VCaP (cell line): ENCODE measurements at regions not wholly inside any gene's neighbourhood (a gene's known extent, or its start where the extent isn't known, plus 50 kb on each side); places are given as distances from the start of the nearest gene placed in this dataset.

Experiments used
- H3K27ac ChIP-seq: fragments of 450-650 bp; 2 replicates; pipeline ENCODE4 v1.5.1; 2017
- CTCF ChIP-seq: fragments of 450-650 bp; conservative IDR thresholded peaks from 2 replicates; pipeline ENCODE4 v1.5.1; 2017; ENCODE audit warnings: mild to moderate bottlenecking, moderate library complexity

GRCh38 chr6:41424370-41425058 is 89.1 kb downstream of the NCR2 start:
- TF ChIP-seq CTCF, result peak; percentile 90
- no peak overlapping the region for H3K27ac ChIP-seq

- no peak overlapping the region for H3K27ac ChIP-seq
- no peak for TF ChIP-seq CTCF
Measured at GRCh38 chr6:41425511-41425910, 90.1 kb downstream of the NCR2 start.

- H3K27ac ChIP-seq, result no peak overlapping the region
- no peak for TF ChIP-seq CTCF
Measured at GRCh38 chr6:41426438-41426851, 91.0 kb downstream of the NCR2 start.

GRCh38 chr6:41426888-41427641 is 91.7 kb downstream of the NCR2 start:
- peak overlapping the region; percentile 84 for H3K27ac ChIP-seq
- TF ChIP-seq CTCF, result no peak

GRCh38 chr6:41427642-41428335 is 92.4 kb downstream of the NCR2 start:
- TF ChIP-seq CTCF, result peak; percentile 42
- H3K27ac ChIP-seq, result peak overlapping the region; percentile 84

GRCh38 chr6:41428336-41428995 is 93.1 kb downstream of the NCR2 start:
- no peak for TF ChIP-seq CTCF

GRCh38 chr6:41428996-41429421 is 93.6 kb downstream of the NCR2 start:
- peak overlapping the region; percentile 84 for H3K27ac ChIP-seq
- TF ChIP-seq CTCF, result no peak

More at GRCh38 chr6:41428336-41428995, 93.1 kb downstream of the NCR2 start:
- peak overlapping the region; percentile 84 for H3K27ac ChIP-seq
